HG03469 (cell line): ENCODE measurements at regions not wholly inside any gene's neighbourhood (a gene's known extent, or its start where the extent isn't known, plus 50 kb on each side); places are given as distances from the start of the nearest gene placed in this dataset.
"Not testable (repeated sequence)": the region's sequence is repeated elsewhere in the genome, so short reads cannot be mapped to it uniquely, and the experiment has no call there.

ENCODE experiments used
- ATAC-seq: cut with Tn5 transposase; IDR thresholded peaks from one replicate; pipeline ENCODE4 v1.9.1; 2021; ENCODE audit warnings: mild to moderate bottlenecking, moderate library complexity, moderate number of reproducible peaks; ENCODE audit not compliant: unreplicated experiment

- ATAC-seq = no peak
These were observed 60.2 kb downstream of the THNSL1 start for GRCh38 chr10:25076506-25077177.

DNA sequence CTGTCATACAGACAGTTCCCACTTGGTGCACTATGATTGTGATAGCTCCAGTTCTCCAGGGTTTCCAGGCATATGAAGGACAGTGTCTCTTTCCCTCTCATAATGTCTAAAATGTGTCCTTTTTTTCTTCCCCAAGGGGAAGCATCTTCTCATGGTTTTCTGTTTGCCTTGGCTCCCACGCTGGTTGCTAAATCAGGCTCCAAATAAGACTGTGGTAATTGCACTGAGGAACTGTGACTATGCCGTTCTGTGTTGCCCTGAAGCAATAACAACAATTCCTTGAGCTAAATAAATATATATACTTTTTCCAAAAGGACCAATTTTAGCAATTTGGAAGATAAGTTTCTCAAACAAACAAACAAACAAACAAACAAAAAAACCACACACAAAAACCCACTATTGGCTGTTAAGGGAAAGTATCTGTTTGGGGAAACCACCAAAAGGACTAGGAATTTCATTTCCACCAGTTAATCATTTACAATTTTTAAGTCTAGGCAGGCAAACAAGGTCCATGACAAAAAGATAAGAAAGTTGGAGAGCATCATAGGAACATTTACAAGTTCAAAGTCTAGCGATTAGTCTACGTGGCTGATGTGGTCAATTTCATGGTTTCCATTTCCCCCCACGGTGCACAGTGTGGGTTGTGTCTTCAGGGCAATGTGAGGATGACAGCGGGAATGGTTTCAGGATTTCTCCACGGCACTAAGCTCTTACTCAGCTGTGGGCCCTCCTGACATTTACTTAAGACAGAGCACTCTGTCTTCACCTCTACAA, 62.4 kb downstream of the THNSL1 start:
- no peak for ATAC-seq

DNA sequence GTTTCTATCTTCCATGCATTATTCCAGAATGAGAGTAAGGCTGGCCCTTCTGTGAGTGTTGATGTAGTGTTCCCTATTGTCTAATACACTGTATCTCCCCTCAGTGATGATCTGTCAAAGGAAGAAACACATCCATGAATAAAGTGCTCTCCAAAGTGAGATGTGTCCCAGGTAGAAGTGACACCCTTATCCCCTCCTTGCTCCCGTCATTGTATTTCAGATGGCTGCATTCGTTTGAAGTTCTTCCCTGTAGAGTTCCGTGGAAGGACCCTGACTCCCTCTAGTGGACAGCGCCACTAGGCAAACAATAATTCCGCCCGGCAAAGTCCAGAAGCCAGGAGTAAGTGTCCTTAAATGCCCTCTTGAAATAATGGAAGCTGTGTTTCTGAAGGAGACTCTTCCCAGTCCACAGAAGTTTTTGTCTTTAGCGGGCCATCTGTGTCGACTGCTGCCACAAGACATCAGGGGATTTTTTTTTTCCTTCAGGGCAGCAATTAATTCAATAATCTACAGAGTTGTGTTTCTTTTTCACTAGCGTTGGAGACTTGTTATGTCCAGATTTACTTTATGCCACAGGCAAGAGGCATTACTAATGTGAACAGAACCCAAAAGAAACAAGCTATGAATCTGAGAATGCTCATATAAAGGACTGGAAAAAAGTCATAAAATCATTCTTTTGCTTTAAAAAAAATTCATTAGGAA, 64.6 kb downstream of the THNSL1 start:
- ATAC-seq = no peak

GRCh38 chr10:25082276-25083204, 66.1 kb downstream of the THNSL1 start:
- ATAC-seq = no peak

DNA sequence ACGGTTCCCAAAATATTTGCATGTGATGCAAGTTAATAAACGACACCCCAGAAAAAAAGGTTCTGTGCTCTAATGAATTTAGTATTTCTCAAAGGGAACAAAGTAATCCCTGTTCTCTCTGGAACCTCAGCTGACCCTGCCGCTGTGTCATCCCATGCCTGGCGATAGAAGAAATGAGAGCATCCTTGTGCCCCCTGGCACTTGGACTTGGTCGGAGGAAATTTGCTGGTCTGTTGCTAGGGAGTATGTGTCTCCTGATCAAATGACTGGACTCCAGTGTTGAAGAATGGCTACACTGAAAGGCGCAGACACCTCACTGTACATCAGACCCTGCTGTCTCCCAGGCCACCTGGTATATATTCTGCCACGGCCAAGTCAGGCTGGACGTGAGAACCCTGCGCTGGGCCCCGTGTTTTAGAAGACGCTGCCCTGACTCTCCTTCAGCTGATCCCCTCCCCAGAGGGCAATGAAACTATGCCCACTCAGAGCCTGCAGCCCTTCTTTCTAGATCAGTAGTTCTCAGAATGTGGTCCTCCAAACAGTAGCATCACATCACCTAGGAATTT, 67.2 kb downstream of the THNSL1 start:
- ATAC-seq = no peak

DNA sequence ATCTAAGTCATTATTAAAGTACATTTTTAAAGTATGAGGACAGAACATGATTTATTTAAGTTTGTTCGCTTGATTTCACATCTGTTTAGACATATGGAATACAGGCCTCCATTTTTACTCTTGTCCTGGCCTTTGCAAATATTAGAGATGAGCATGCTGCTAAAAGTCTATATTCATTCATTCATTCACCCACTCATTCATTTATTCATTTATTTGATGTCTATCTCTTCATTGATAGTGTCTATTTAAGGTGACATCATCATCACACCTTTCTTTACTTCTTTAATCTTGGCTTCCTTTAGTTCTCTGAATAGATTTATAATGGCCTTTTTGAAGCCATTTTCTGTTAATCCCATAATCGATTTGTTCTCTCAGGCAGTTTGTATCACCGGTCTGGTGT, 68.0 kb downstream of the THNSL1 start:
- ATAC-seq = no peak

- no peak for ATAC-seq
These were observed 78.2 kb downstream of the THNSL1 start for GRCh38 chr10:25094590-25094989.

DNA sequence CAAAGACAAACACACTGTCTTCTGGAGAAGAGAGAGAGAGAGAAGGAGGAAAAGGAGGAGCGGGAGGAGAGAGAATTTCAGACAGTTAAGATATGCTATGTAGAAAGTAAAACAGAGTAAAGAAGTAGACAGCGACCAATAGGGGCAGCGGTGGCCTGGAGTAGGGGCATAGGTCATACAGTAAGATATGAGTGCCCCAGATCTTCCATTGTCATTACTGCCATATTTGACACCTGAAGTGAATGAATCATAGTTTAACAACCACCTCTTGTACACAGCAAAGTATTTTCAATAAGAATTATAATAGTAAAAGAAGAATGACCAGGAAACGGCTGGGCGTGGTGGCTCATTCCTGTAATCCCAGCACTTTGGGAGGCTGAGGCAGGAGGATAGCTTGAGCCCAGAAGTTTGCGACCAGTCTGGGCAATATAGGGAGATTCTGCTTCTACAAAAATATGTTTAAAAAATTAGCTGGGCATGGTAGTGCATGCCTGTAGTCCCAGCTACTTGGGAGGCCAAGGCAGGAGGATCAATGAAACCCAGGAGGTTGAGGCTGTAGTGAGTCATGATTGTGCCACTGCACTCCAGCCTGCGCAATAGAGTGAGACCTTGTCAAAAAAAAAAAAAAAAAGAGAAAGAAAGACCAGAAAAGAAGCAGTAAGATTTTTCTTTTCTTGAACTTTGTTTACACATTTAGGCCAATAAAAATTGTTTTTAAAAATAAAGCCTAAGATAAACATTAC, 77.0 kb upstream of the GPR158 start:
- no peak for ATAC-seq

- no peak for ATAC-seq
These were observed 74.7 kb upstream of the GPR158 start for GRCh38 chr10:25100141-25100540.

GRCh38 chr10:25101461-25102146, 73.2 kb upstream of the GPR158 start:
- ATAC-seq = no peak

- no peak for ATAC-seq
These were observed 72.5 kb upstream of the GPR158 start for GRCh38 chr10:25102147-25102822.

GRCh38 chr10:25103703-25104102, 71.1 kb upstream of the GPR158 start:
- no peak for ATAC-seq

DNA sequence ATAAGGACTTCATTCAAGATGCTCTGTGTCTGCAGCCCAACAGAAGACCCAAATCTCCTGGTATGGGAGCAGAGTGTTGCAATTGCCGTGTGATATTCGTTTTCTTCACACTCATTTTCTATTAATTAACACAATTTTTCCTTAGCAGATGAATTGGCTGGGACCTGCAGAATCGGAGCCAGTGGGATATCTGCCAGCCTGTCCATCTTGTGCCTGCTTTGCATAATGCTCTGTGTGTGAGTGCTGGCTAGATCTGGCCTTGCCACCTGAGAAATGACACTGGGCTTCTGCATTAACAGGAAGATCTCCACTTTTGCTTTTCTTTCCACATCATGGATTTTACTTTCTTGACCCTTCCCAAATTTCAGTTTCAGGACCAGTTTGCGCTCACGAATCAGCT, 70.4 kb upstream of the GPR158 start:
- no peak for ATAC-seq

DNA sequence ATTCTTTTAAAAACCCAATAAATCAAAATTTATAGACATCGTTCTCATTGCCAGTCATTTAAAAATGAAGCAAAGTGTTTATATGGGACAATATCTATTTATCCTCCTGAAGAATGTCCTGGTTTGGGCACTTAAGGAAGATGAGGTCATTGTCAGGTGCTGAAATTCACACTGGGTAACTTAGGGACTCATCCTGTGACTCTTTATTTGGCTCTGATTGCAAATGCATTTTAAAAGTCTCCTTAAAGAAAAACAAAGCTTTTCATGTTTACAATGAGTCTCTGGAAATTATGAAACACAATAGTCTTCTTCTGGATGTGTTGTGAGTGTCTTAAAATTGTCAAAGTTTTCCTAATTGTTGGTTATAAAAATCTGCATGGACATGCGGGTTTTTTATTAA, 69.5 kb upstream of the GPR158 start:
- ATAC-seq = no peak

- no peak for ATAC-seq
These were observed 69.0 kb upstream of the GPR158 start for GRCh38 chr10:25105743-25106260.

- ATAC-seq = no peak
These were observed 67.0 kb upstream of the GPR158 start for GRCh38 chr10:25107756-25108155.

DNA sequence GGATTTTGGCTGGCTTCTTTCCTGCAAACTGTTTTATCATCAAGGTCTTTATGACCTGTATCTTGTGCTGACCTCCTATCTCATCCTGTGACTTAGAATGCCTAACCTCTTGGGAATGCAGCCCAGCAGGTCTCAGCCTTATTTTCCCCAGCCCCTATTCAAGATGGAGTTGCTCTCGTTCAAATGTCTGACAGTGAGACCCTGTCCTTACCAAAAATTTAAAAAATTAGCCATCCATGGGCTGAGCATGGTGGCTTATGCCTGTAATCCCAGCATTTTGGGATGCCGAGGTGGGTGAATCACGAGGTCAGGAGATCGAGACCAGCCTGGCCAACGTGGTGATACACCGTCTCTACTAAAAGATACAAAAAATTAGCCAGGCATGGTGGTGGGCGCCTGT, 64.9 kb upstream of the GPR158 start:
- not testable (repeated sequence) for ATAC-seq

DNA sequence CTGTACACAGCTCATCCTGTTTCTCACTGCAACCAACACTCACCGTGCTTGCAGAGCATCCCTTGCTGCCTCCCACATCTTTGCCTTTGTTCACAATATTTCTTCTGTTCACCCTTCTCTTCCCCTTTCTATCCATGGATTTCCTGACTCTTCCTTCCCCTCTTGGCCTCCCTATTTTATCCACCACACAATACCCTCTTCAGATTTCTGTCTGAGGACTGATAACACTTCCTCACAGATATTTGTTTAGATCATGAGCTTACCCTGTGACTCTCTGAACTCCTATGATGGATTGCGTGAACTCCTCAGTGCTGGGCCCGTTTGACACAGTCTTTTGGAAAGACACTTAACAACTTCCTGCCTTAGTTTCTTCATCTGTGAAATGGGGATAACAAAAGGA, 62.8 kb upstream of the GPR158 start:
- no peak for ATAC-seq
